HK-2 (cell line): ENCODE measurements at regions not wholly inside any gene's neighbourhood (a gene's known extent, or its start where the extent isn't known, plus 50 kb on each side); places are given as distances from the start of the nearest gene placed in this dataset.
"Not testable (repeated sequence)": the region's sequence is repeated elsewhere in the genome, so short reads cannot be mapped to it uniquely, and the experiment has no call there.

Source experiments
- DNase-seq: peaks from one replicate; pipeline ENCODE4 v3.0.0-alpha.2; 2018; ENCODE audit not compliant: unreplicated experiment

DNA sequence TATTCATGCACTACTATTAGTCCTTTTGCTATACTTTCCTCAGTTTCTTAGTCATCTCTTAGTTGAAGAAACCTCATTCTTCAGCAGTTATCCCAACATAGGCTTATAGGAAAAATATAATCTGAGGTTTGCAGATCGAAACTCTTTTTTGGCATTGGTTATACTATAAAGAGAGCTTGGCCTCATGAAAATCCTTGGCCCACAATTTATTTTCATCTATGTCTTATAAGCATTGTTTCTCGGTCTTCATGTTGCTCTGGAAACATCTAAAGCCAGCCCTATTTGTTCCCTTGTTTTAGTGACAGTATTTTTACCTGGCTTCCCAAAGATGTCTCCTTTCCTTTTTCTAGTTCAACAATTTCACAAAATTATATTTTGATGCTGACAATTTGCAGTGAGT lies 345.1 kb upstream of the PRKCQ start:
- DNase-seq, result no peak

DNA sequence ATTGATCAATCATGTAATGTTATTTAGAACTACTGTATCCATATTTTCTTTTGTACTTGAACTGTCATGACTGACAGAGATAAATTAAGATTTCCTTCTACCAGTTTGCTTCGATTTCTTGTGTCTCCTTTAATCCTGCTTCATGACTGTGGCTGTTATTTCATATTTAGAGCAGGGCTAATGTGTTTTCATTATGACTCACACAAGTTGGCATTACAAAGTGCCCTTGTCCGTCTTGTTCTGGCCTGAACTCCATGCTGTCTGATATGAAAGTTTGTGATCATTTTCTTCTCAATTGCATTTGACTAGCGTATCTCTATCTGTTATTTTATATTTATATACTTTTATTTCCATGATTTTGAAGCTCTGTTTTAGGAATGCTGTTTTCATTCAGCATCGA lies 344.1 kb upstream of the PRKCQ start:
- DNase-seq, result no peak

DNA sequence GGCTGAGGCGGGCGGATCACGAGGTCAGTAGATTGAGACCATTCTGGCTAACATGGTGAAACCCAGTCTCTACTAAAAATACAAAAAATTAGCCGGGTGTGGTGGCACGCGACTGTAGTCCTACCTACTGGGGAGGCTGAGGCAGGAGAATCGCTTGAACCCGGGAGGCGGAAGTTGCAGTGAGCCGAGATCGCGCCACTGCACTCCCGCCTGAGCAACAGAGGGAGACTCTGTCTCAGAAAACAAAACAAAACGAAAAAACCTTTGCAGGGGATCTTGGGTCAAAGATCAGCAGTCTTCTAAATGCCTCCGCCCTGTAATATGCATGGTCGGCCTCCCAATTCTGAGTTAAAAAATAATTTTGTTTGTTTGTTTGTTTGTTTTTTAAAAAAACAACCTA lies 340.9 kb upstream of the PRKCQ start:
- not testable (repeated sequence) for DNase-seq

DNA sequence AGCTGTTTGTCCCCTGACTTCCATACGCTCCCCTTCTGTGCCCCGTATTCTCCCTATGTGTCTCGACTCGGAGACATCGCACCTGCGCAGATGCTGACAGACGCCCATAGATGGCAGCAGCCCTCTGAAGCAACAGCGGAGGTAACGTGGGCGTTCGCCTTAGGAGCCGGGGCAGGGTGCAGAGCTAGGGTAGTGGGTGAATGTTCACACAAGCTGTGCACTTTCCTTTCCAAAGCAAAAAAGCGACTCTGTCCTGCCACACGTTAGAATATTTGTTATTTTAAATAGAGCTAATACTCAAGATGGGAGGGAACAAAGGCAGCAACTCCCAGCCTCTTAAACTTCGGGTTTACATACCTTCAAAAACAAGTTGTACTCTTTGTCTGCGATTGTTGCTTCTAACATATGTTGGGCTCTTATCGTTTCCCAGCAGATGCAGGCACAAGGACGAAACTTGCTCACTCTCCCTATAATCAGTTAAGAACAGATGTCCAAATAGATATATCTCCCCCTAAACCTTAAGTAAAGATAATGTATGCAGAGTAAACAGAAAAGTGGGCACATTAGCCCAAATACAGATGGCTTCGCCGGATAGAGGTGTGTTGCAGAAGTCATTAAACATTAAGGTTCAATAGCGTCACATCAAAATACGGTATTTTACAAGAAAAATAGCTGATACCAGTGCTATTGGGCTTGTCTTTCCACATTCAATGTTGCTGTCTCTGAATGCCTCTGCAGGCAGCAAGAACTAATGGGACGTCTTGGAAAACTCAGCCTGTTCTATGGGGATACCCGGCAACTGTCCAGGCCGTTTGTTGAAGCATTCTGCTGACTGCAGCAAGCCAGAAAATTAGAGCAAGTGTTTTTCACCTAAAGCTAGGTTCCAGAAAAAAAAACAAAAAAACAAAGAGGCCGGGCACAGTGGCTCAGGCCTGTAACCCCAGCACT lies 340.3 kb upstream of the PRKCQ start:
- peak; percentile 13 for DNase-seq

DNA sequence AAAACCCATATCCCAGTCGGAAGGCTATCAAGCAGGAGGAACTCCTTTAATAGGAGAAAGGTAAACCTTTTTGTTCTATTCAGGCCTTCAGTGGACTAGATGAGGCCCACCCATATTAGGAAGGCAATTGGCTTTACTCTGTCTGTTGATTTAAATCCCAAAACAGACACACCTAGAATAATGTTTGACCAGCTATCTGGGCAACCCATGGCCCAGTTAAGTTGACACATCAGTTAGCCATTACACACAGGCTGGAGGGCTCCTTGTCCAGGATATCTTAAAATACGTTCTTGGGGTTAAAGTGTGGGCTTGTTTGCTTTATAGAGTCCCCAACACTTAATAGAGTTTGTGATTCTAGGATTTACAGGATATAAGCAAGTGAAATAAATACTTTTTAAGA lies 339.0 kb upstream of the PRKCQ start:
- no peak for DNase-seq

DNA sequence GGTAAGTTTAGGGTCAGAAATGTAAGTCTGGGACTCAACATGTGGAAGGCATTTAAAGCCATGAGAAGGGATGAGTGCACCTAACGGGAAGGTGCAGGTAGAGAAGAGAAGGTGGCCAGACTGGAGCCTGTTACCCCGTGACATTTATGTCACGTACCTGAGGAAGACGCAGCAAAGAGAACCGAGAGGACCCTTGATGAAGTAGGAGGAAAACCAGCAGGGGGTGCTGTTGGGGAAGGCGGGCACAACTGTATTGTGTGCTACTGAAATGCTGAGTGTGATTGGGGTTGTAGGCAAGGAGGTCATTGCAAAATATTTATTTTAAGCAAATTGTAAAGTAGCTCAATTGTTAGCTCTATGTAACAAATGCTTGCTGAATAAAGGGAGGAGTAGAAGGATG lies 338.2 kb upstream of the PRKCQ start:
- no peak for DNase-seq

DNA sequence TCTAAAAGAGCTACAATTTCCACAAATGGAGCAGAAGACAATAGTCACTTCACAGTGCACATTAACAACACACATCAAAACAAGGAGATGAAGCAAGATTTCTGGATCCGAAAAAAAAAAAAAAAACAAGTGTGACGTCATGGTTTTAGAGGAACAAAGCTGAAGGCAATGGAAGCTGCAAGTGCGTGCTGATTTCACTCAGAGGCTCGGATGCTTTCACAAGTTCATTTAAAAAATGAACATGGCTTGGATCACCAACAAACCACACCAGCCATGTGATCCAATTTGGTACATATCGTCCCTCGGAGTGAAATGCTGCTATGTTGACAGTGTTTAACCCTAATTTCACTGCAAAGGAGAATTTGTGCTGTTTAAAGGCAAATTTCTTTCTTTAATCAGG lies 337.0 kb upstream of the PRKCQ start:
- DNase-seq, result no peak

DNA sequence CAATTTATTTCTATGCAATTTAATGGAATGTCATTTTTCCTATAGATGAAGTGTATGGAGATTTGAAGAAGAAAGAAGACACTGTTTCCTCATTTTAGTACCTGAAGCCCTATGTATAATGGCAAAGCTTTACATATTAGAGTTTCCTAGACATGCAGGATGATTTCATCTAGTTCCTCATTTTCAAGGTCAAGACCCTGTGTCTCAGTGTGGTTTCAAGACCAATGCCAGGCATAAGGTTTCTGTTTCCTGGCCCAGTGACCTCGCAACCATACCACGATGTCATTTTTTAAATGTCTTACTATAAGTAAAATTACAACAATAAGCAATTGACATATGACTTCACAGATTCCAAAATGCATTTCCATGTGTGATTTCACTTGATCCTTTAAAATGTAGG lies 336.5 kb upstream of the PRKCQ start:
- DNase-seq, result no peak

DNA sequence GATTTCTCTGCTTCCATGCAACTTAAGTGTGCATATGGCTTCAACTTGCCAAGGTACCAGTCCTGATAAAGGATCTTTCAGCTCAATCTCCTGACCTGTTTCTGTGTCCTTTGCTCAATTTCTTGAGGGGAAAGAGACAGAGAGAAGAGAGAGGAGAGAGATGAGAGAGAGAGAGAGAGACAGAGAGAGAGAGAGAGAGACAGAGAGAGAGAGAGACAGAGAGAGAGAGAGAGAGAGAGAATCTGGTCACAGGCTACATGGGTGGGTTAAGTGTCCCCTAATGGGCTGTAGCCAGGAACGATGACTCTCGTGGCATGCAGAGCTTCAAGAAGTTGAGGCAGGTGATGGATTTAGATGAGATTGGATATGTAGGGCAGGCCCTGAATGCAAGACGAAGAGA lies 335.2 kb upstream of the PRKCQ start:
- no peak for DNase-seq

DNA sequence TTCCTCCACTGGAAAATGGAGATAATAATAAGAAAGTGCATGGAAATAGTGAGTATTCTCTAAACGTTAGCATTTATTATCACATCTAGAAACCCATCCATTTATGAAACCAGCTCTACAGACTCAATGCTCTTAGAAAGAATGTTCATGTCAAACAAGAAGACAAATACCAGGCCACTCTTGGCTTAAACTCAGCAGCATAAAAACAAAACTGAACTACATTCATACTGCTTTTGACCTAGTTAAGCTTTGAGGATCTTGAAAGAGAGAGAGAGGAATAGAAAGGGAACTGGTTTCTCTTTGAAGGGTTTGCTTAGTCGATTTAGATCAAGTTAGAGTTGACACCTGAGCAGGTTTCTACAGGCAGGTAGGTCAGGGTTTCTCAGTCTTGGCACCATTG lies 332.9 kb upstream of the PRKCQ start:
- DNase-seq, result no peak

DNA sequence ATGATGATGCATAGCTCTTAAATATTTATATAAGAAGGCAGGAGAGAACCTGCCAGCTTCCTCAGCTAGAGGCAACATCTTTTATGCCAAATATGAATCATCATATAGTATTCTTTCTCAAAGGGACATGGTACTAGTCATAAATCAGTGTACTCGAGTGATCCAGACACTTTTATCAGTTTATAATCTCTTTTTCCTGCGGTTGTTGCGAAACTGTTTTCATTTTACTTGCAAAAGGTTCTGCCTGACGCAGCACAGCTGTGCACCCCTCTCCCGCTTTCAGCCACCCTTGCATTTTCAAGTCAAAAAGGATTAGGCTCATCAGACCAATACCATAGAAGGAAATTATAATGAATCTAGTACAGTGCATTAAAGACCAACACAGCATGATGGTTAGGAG lies 332.3 kb upstream of the PRKCQ start:
- no peak for DNase-seq

DNA sequence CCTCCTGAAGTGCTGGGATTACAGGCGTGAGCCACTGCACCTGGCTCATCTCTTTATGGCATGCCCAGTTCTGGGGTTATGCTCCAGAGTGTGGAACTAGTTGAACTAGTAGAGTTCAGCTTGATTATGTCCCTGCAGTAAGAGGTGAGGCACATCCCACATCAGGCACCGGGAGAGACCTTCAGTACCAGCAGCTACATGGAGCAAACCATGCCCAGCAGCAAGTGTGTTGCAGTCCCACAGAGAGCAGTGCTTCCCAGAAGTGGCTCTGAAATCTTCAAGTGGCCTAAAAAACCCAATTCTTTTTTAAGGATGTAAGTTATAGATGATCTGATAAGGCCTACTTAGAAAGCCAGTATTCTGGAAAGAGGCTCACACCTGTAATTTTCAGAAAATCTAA lies 331.9 kb upstream of the PRKCQ start:
- no peak for DNase-seq

DNA sequence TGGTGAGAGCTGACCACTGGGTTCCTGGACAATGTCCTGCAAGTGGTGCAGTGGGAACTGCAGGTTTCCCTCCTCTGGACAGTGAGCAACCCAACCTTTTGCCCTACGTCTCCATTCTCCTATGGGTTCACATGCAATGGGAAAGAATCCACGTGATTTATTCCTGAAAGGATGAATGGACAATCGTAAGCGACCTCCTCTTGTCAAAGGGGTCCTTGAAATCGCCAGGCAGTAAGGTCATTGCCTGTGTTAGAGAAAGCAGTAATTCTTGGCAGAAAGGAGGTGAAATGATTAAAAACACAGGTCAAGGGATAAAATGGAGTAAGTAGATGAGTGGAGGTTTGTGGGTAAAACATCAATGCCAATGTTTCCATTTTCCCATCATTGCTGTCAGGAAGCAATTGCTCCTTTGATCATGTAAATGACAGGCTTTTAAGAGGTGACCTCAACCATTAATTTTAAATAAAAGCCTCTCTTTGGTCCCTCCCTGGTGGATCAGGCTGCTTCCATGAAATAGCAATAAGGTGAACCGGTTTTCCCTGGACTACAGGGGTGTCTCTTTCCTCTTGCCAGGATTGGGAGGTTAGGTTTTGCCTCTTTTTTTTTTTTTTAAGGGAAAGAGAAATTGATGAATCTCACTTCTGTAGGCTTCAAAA lies 330.0 kb upstream of the PRKCQ start:
- DNase-seq, result no peak

DNA sequence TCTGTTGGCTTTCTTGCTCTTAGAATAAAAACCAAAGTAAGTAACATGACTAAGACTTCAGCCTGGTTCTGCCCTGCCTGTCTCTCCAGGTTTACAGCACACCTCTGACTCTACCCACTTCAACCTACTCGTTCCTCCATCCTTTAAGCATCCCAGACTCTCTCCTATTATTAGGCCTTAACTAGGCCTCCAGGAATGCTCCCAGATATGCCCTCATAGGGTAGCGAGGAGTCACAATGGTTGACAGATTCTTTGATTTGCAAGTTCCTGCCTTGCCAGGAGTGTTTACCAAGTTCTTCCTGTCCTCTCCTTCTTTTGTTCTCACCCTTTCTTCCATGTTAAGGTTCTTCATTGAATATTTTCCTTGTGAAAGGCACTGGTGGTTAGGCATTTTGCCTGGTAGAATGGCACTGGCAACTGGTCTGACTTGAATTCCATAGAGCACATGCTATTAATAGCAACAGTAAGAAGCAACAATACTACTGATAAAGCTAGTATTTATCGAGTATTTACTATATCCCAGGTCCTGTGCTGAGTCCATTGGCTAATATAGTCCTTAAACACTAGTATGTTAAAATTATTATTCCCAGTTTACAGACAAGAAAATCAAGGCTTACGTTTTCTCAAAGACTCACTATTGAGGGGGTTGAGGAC lies 327.9 kb upstream of the PRKCQ start:
- no peak for DNase-seq

DNA sequence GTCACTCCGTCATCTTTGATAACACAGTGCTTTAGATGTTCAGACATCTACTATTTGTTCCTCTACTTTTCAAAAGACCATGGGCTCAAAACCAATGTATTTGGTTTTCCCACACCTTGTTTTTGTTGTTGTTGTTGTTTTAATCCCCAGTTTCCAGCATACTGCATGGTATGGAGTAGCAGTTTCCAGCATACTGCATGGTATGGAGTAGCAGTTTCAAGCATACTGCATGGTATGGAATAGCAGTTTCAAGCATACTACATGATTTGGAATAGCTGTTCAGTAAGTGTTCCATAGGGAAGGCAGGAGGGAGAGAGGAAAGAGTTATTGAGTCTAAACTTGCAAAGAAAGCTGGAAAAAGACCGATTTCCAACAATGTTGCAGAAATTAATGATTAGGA lies 314.3 kb upstream of the PRKCQ start:
- DNase-seq, result no peak

DNA sequence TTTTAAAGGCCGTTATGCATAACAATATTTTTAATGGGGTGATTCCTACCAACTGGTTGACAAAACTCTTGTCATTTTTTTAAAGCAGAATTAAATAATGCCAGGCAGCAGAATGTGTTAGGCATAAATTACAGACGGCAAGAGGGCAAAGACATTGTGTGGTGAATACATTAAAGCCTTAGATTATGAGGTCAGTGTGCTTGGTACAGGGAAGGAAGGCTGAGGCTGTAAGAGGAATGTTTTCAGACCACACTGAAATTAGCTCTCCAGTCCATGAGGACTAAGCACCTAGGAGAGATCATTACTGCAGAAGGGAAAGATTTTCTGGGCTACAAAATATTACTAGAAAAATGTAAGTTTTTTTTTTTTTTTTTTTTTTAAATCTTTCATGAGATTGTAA lies 312.8 kb upstream of the PRKCQ start:
- DNase-seq, result no peak

DNA sequence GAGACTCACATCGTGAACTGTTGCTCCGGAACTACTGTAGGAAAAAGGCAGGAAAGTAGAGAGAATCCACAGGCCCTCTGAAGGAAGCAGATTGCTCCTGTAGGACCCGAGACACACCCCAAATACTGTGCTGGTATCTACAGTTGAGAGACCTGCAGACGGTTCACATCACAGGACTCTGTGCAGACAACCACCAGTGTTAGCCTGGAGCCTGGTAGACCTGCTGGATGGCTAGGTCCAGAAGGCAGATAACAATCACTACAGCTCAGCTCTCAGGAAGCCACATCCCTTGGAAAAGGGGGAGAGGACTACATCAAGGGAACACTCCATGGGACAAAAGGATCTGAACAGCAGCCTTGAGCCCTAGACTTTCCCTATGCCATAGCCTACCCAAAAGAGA lies 311.8 kb upstream of the PRKCQ start:
- DNase-seq, result no peak

DNA sequence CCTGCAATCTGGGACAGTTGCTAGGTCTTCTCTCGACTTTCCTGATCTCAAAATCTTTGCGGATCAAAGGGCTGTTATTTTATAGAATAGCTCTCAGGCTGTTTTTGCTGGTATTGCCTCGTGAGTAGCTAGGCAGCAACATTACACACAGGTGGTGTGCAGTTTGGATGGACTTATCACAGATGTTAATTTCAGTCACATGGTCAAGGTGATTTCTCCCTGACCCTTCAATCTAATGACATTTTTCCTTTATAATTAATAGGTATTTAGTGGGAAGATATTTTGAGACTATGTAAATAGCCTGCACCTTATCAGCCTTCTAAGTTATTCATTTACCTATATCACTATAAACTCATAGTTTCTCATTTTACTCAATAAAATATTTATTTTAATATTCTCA lies 309.6 kb upstream of the PRKCQ start:
- no peak for DNase-seq

DNA sequence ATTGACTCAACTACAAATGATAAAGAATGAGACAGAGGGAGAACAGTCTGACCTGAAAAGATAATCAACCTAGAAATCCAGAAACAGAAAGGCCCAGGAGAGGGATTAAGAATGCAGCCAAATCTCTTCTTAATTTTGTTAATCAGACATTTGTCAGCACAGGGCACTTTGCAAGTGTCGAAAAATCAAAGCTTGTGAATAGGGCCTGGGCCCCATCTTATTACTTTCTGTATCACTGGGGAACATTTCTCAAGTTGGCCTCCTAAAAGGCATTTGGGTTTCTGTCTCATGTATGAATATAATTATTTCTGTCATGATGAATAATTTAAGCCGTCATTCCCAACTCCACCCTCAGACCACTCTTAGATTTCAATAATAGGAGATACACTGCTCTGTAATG lies 308.4 kb upstream of the PRKCQ start:
- DNase-seq, result no peak

DNA sequence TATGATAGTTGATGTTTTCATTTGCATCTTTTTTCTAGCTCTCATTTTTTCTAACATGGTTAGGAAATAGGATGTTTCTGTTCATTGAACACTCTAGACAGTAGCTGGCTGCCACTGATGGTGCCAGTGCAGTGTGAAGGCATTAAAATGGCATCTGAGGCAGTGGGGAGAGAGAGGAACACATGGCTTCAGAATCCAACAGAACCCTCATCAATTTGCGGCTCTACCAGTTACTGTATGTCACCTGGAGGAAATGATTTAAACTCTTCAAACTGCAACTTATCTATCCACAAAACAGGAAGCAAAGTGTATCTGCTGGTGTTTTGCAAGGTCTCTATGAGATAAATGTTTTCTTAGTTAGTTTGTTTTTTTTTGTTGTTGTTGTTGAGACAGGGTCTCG lies 305.2 kb upstream of the PRKCQ start:
- no peak for DNase-seq

DNA sequence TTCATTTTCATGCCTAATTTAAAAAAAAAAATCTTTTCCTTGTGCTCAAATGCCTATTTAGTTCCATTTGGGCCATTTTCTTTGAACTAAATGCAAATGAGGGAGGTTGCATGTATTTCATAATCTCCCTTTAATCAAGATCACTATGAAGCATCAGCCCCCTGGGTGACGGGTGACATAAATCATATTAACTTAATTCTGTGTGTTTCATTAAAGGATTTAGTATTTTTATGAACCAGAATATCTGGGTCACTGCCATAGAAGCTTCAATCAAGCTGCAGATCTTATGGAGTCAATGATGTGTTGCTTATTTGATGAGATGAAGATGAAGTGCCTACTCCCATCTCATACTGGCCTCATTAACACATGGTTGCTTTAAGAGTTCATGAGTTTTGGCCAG lies 301.9 kb upstream of the PRKCQ start:
- no peak for DNase-seq

DNA sequence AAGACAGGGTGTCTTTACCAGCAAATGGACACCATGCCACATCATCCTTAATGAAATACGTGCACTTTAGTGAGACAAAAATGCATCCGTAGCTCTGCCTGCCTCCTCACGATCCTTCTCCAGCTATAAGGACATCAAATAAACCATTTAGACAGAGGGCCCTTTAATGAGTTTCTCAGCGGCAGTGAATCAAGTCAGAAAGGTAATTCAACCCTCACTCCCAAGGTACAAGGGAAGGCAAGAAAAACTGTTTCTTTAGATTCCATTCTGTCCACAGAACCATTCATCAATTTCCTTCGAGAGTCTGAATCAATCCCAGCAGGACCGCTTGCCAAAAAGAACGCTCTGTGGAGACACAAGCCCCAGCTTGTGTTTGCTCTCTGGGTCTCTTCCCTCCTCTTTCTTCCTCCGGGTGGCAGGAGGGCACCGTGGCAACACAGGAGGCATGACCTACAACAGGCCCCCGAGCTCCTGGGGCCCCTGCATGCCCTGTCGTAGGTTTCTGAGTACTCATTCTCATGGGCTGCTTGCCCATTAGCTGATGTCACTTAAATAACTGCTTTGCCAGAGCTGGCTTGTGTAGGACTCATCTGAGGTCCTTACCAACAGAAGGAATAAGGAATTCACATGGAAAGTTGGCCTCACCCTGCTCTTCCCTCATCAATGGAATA lies 297.8 kb upstream of the PRKCQ start:
- no peak for DNase-seq
